HepG2 (cell line): ENCODE measurements at regions not wholly inside any gene's neighbourhood (a gene's known extent, or its start where the extent isn't known, plus 50 kb on each side); places are given as distances from the start of the nearest gene placed in this dataset.

ENCODE experiments used
- ATAC-seq: fragments of 200-7000 bp; cut with Tn5 transposase; 3 replicates; pipeline ENCODE4 v1.9.1; 2020; ENCODE audit warnings: mild to moderate bottlenecking, moderate library complexity
- BruUV-seq: library from RNA; stranded (reverse); fragments of 400-500 nt; replicated peaks from 2 replicates; lab custom pipeline; 2021; lab: Mats Ljungman, UMichigan
- CTCF ChIA-PET: fragments of 300-600 bp; formaldehyde crosslinking; extraction: SDS; loops from one replicate; lab custom pipeline; 2021; ENCODE audit warnings: low total read pairs, inconsistent platforms, low intra/inter-chr PET ratio; lab: Yijun Ruan, JAX
- POLR2A ChIA-PET: fragments of 350-600 bp; sonication (Branson Sonifier 250); formaldehyde crosslinking; loops from one replicate; lab custom pipeline; 2020; ENCODE audit warnings: antibody characterized with exemption, inconsistent platforms; lab: Yijun Ruan, JAX
- DNase-seq: peaks from one replicate; pipeline ENCODE4 v3.0.0-alpha.2; 2015; ENCODE audit warnings: low spot score
- FAIRE-seq: peaks from 3 replicates; lab custom pipeline; 2011; peaks lifted over from hg19 to GRCh38; lab: Jason Lieb, UNC
- H2AFZ ChIP-seq: one replicate; pipeline ENCODE4 v1.6.1; 2011; ENCODE audit warnings: low read length, inconsistent platforms
- H3K27ac ChIP-seq: fragments of 300-600 bp; 3 replicates; pipeline ENCODE4 v1.8.0; 2011; ENCODE audit warnings: mixed run types, mild to moderate bottlenecking, mixed read lengths, low read length, inconsistent platforms; ENCODE audit not compliant: insufficient read depth; ENCODE audit errors: extremely low read length
- H3K27me3 ChIP-seq, 2 experiments: fragments of 200-600 bp in 1 of 2; 2 replicates in 1 of 2; 3 replicates in 1 of 2; pipeline versions ENCODE4 v1.6.0 to v1.8.0; 2011; ENCODE audit warnings: low read length in 2 of 2, mild to moderate bottlenecking in 2 of 2, moderate library complexity in 2 of 2, inconsistent platforms in 1 of 2; ENCODE audit not compliant: insufficient read depth in 2 of 2, control insufficient read depth in 1 of 2
- H3K36me3 ChIP-seq, 2 experiments: fragments of 200-600 bp in 1 of 2; replicated peaks in 1 of 2; 2 replicates in 1 of 2; 3 replicates in 1 of 2; pipeline versions ENCODE4 v1.5.1 to v1.8.0; 2011; ENCODE audit warnings: low read length in 2 of 2, inconsistent platforms in 1 of 2; ENCODE audit not compliant: insufficient read depth in 2 of 2, control insufficient read depth in 1 of 2
- H3K4me1 ChIP-seq: 2 replicates; pipeline ENCODE4 v1.5.1; 2012; ENCODE audit warnings: low read length, inconsistent platforms; ENCODE audit not compliant: insufficient read depth
- H3K4me2 ChIP-seq: 2 replicates; pipeline ENCODE4 v1.6.0; 2011; ENCODE audit warnings: low read depth, low read length, inconsistent platforms
- H3K4me3 ChIP-seq, 3 experiments: fragments of 200-600 bp in 1 of 3; sonication (generic), shearing (Covaris generic) in 1 of 3; replicated peaks in 1 of 3; 2 replicates each; pipeline ENCODE4 v1.5.1; 2011 to 2016; ENCODE audit warnings: low read length in 3 of 3, inconsistent platforms in 2 of 3, low read depth in 2 of 3, mild to moderate bottlenecking in 2 of 3, control low read depth in 1 of 3, mixed read lengths in 1 of 3; ENCODE audit not compliant: insufficient read depth in 1 of 3
- H3K79me2 ChIP-seq: one replicate; pipeline ENCODE4 v1.6.1; 2011; ENCODE audit warnings: low read length, inconsistent platforms; ENCODE audit not compliant: insufficient read depth
- H3K9ac ChIP-seq: 2 replicates; pipeline ENCODE4 v1.6.0; 2011; ENCODE audit warnings: mild to moderate bottlenecking, low read depth, low read length, inconsistent platforms; ENCODE audit not compliant: insufficient read depth
- H3K9me3 ChIP-seq: 2 replicates; pipeline ENCODE4 v1.5.1; 2012; ENCODE audit warnings: mild to moderate bottlenecking, low read length
- H4K20me1 ChIP-seq: 2 replicates; pipeline ENCODE4 v1.6.0; 2011; ENCODE audit warnings: inconsistent platforms, mild to moderate bottlenecking, low read length, moderate library complexity; ENCODE audit not compliant: insufficient read depth
- NFIC ChIP-seq: IDR thresholded peaks from 2 replicates; pipeline ENCODE4 v1.6.1; 2012; ENCODE audit warnings: mild to moderate bottlenecking, low read length, inconsistent platforms
- NONO ChIP-seq, 2 experiments: fragments of 450-650 bp in 1 of 2; sonication (generic) in 1 of 2; formaldehyde crosslinking in 1 of 2; IDR thresholded peaks in 1 of 2; conservative IDR thresholded peaks in 1 of 2; 2 replicates each; pipeline versions ENCODE4 v1.6.1 to v1.8.0; 2017 to 2022; ENCODE audit warnings: mild to moderate bottlenecking in 1 of 2, missing genetic modification reagents in 1 of 2, moderate library complexity in 1 of 2
- SMARCE1 ChIP-seq: fragments of 450-650 bp; IDR thresholded peaks from 2 replicates; pipeline ENCODE4 v1.6.1; 2017; ENCODE audit warnings: borderline replicate concordance
- ZIK1 ChIP-seq: sonication (generic); formaldehyde crosslinking; IDR thresholded peaks from 2 replicates; pipeline ENCODE4 v1.5.0; 2020; ENCODE audit warnings: mild to moderate bottlenecking, low read depth, missing genetic modification reagents, borderline replicate concordance
- ZNF121 ChIP-seq: sonication (generic); formaldehyde crosslinking; IDR thresholded peaks from 2 replicates; pipeline ENCODE4 v1.5.0; 2020; ENCODE audit warnings: mild to moderate bottlenecking, missing genetic modification reagents
- ZNF24 ChIP-seq: fragments of 450-650 bp; IDR thresholded peaks from 2 replicates; pipeline ENCODE4 v1.6.1; 2017; ENCODE audit warnings: antibody characterized with exemption, mild to moderate bottlenecking
- ZNF589 ChIP-seq: sonication (generic); formaldehyde crosslinking; conservative IDR thresholded peaks from 2 replicates; pipeline ENCODE4 v1.8.0; 2022; ENCODE audit warnings: mild to moderate bottlenecking, moderate library complexity, missing genetic modification reagents
- ZNF678 ChIP-seq: sonication (generic); formaldehyde crosslinking; IDR thresholded peaks from 2 replicates; pipeline ENCODE4 v1.4.0; 2020; ENCODE audit warnings: mild to moderate bottlenecking, missing genetic modification reagents
- ZNF709 ChIP-seq: sonication (generic); formaldehyde crosslinking; IDR thresholded peaks from 2 replicates; pipeline ENCODE4 v1.5.0; 2020; ENCODE audit warnings: mild to moderate bottlenecking, missing genetic modification reagents
- WGBS: methylation state at CpG from one replicate; pipeline ENCODE4 v1.1.6; 2017; ENCODE audit warnings: low lambda C conversion rate; 5-methylcytosine and 5-hydroxymethylcytosine counted together
- in situ Hi-C: cut with HindIII; loops from 2 replicates; pipeline ENCODE4 v1.10.0; 2017; ENCODE audit warnings: low pct_unique_long_range_greater_than_20kb; ENCODE audit not compliant: extremely low pct_ligation_motif_present
- intact Hi-C: fragments of 100-400 bp; cut with micrococcal nuclease; formaldehyde crosslinking; loops from one replicate; pipeline ENCODE4 v1.10.0; 2022; ENCODE audit not compliant: unreplicated experiment
- TF ChIP-seq, protein P1 (sequence below): sonication (generic); formaldehyde crosslinking; IDR thresholded peaks from 2 replicates; pipeline ENCODE4 v1.4.0; 2020; ENCODE audit warnings: missing genetic modification reagents, mild to moderate bottlenecking, borderline replicate concordance
- TF ChIP-seq, protein P2 (sequence below): sonication (generic); formaldehyde crosslinking; IDR thresholded peaks from 2 replicates; pipeline ENCODE4 v1.9.0; 2021; ENCODE audit warnings: mild to moderate bottlenecking, missing genetic modification reagents
- TF ChIP-seq, protein P3 (sequence below): sonication (generic); formaldehyde crosslinking; IDR thresholded peaks from 2 replicates; pipeline ENCODE4 v1.4.0; 2020; ENCODE audit warnings: mild to moderate bottlenecking, missing genetic modification reagents

DNA sequence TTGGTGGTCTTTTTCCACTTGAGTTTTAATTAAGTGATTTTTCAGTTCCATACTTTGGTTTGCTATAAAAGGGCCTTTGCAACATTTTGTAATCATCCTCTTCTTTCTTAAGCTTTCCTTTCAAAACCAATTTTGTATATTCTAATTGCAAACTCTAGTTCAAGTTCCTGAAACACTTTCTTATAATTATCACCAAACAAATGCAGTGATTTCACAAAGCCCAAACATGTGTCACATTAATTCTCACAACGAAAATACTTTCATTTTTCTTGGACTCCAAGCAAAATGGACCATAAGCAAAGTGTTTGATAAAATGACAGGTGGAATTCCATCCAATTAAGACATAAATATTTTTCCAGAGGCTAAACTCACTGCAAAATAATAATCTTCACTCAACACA lies 188.2 kb upstream of the IRX5 start:
- Histone ChIP-seq H3K9me3 (no peaks in the 10 kb centered on the region), H3K36me3 (no peaks in the 10 kb centered on the region), H3K79me2 (no peaks in the 10 kb centered on the region), H2AFZ (no peak overlapping the region), H3K4me2 (no peak overlapping the region), H3K27me3 (no peaks in the 10 kb centered on the region), H4K20me1 (no peaks in the 10 kb centered on the region), H3K4me3 (no peak overlapping the region), H3K9ac (no peak overlapping the region), H3K27ac (no peak overlapping the region), H3K4me1 (no peaks in the 10 kb centered on the region)
- FAIRE-seq (no peak), ATAC-seq (no peak), DNase-seq (no peak)
- WGBS, result 0% methylated on average over 1 of the region's 1 CpG
- CTCF ChIA-PET, result no interaction called here
- intact Hi-C loops (no loop called here), in situ Hi-C loops (no loop called here)
- TF ChIP-seq ZNF709 (CRISPR knock-in tag) (no peak), ZNF24 (no peak), ZIK1 (no peak), NONO (IDR thresholded peaks at IDR 0.05) (no peak), NONO (CRISPR knock-in tag; conservative IDR thresholded peaks at IDR 0.05) (no peak), NFIC (no peak), SMARCE1 (no peak), ZNF589 (CRISPR knock-in tag) (no peak), ZNF121 (CRISPR knock-in tag) (no peak), ZNF678 (no peak)
- TF ChIP-seq, protein P1, sequence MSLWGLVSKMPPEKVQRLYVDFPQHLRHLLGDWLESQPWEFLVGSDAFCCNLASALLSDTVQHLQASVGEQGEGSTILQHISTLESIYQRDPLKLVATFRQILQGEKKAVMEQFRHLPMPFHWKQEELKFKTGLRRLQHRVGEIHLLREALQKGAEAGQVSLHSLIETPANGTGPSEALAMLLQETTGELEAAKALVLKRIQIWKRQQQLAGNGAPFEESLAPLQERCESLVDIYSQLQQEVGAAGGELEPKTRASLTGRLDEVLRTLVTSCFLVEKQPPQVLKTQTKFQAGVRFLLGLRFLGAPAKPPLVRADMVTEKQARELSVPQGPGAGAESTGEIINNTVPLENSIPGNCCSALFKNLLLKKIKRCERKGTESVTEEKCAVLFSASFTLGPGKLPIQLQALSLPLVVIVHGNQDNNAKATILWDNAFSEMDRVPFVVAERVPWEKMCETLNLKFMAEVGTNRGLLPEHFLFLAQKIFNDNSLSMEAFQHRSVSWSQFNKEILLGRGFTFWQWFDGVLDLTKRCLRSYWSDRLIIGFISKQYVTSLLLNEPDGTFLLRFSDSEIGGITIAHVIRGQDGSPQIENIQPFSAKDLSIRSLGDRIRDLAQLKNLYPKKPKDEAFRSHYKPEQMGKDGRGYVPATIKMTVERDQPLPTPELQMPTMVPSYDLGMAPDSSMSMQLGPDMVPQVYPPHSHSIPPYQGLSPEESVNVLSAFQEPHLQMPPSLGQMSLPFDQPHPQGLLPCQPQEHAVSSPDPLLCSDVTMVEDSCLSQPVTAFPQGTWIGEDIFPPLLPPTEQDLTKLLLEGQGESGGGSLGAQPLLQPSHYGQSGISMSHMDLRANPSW (CRISPR knock-in tag), result no peak
- TF ChIP-seq, protein P2, sequence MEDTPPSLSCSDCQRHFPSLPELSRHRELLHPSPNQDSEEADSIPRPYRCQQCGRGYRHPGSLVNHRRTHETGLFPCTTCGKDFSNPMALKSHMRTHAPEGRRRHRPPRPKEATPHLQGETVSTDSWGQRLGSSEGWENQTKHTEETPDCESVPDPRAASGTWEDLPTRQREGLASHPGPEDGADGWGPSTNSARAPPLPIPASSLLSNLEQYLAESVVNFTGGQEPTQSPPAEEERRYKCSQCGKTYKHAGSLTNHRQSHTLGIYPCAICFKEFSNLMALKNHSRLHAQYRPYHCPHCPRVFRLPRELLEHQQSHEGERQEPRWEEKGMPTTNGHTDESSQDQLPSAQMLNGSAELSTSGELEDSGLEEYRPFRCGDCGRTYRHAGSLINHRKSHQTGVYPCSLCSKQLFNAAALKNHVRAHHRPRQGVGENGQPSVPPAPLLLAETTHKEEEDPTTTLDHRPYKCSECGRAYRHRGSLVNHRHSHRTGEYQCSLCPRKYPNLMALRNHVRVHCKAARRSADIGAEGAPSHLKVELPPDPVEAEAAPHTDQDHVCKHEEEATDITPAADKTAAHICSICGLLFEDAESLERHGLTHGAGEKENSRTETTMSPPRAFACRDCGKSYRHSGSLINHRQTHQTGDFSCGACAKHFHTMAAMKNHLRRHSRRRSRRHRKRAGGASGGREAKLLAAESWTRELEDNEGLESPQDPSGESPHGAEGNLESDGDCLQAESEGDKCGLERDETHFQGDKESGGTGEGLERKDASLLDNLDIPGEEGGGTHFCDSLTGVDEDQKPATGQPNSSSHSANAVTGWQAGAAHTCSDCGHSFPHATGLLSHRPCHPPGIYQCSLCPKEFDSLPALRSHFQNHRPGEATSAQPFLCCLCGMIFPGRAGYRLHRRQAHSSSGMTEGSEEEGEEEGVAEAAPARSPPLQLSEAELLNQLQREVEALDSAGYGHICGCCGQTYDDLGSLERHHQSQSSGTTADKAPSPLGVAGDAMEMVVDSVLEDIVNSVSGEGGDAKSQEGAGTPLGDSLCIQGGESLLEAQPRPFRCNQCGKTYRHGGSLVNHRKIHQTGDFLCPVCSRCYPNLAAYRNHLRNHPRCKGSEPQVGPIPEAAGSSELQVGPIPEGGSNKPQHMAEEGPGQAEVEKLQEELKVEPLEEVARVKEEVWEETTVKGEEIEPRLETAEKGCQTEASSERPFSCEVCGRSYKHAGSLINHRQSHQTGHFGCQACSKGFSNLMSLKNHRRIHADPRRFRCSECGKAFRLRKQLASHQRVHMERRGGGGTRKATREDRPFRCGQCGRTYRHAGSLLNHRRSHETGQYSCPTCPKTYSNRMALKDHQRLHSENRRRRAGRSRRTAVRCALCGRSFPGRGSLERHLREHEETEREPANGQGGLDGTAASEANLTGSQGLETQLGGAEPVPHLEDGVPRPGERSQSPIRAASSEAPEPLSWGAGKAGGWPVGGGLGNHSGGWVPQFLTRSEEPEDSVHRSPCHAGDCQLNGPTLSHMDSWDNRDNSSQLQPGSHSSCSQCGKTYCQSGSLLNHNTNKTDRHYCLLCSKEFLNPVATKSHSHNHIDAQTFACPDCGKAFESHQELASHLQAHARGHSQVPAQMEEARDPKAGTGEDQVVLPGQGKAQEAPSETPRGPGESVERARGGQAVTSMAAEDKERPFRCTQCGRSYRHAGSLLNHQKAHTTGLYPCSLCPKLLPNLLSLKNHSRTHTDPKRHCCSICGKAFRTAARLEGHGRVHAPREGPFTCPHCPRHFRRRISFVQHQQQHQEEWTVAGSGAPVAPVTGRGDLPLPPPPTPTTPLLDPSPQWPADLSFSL (CRISPR knock-in tag), result no peak
- TF ChIP-seq, protein P3, sequence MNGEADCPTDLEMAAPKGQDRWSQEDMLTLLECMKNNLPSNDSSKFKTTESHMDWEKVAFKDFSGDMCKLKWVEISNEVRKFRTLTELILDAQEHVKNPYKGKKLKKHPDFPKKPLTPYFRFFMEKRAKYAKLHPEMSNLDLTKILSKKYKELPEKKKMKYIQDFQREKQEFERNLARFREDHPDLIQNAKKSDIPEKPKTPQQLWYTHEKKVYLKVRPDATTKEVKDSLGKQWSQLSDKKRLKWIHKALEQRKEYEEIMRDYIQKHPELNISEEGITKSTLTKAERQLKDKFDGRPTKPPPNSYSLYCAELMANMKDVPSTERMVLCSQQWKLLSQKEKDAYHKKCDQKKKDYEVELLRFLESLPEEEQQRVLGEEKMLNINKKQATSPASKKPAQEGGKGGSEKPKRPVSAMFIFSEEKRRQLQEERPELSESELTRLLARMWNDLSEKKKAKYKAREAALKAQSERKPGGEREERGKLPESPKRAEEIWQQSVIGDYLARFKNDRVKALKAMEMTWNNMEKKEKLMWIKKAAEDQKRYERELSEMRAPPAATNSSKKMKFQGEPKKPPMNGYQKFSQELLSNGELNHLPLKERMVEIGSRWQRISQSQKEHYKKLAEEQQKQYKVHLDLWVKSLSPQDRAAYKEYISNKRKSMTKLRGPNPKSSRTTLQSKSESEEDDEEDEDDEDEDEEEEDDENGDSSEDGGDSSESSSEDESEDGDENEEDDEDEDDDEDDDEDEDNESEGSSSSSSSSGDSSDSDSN, result no peak
- POLR2A ChIA-PET, result no interaction called here
- no TSS peak for BruUV-seq
